Fibroblast of lung (primary cell): ENCODE measurements at regions not wholly inside any gene's neighbourhood (a gene's known extent, or its start where the extent isn't known, plus 50 kb on each side); places are given as distances from the start of the nearest gene placed in this dataset.

Source experiments
- DNase-seq, 2 donors: peaks; one replicate each; pipeline versions ENCODE4 v3.0.0 to v3.0.0-alpha.2; 2010; ENCODE audit warnings: low read depth in 2 of 2
- H2AFZ ChIP-seq: 2 replicates; pipeline ENCODE4 v1.5.1; 2012; ENCODE audit warnings: low read length, control low read depth, inconsistent platforms
- H3K27ac ChIP-seq: 2 replicates; pipeline ENCODE4 v1.5.1; 2011; ENCODE audit warnings: low read length, control low read depth; ENCODE audit not compliant: insufficient read depth
- H3K27me3 ChIP-seq: 2 replicates; pipeline ENCODE4 v1.5.1; 2011; ENCODE audit warnings: mild to moderate bottlenecking, low read length; ENCODE audit not compliant: control insufficient read depth, insufficient read depth
- H3K36me3 ChIP-seq: 2 replicates; pipeline ENCODE4 v1.5.1; 2011; ENCODE audit warnings: low read length; ENCODE audit not compliant: control insufficient read depth, insufficient read depth
- H3K4me1 ChIP-seq: 2 replicates; pipeline ENCODE4 v1.5.1; 2011; ENCODE audit warnings: low read length; ENCODE audit not compliant: control insufficient read depth, insufficient read depth; ENCODE audit errors: extremely low read depth
- H3K4me2 ChIP-seq: 2 replicates; pipeline ENCODE4 v1.5.1; 2011; ENCODE audit warnings: low read length, control low read depth; ENCODE audit not compliant: insufficient read depth; ENCODE audit errors: extremely low read depth
- H3K4me3 ChIP-seq, 4 experiments: fragments of 200-600 bp in 1 of 4; sonication (generic) in 1 of 4; replicated peaks in 1 of 4; 2 replicates each; pipeline ENCODE4 v1.5.1; 2011 to 2016; ENCODE audit warnings: low read length in 4 of 4, low read depth in 3 of 4, mild to moderate bottlenecking in 3 of 4, control low read depth in 2 of 4, inconsistent platforms in 1 of 4, mixed read lengths in 1 of 4; ENCODE audit not compliant: insufficient read depth in 1 of 4; ENCODE audit errors: control extremely low read depth in 1 of 4
- H3K79me2 ChIP-seq: 2 replicates; pipeline ENCODE4 v1.5.1; 2012; ENCODE audit warnings: mild to moderate bottlenecking, low read length, inconsistent platforms; ENCODE audit not compliant: control insufficient read depth, insufficient read depth
- H3K9ac ChIP-seq: 2 replicates; pipeline ENCODE4 v1.5.1; 2011; ENCODE audit warnings: mild to moderate bottlenecking, low read length, control low read depth; ENCODE audit not compliant: insufficient read depth
- H3K9me3 ChIP-seq: 2 replicates; pipeline ENCODE4 v1.5.1; 2012; ENCODE audit warnings: low read depth, low read length; ENCODE audit not compliant: control insufficient read depth, insufficient read depth
- H4K20me1 ChIP-seq: 2 replicates; pipeline ENCODE4 v1.5.1; 2011; ENCODE audit warnings: low read length; ENCODE audit not compliant: control insufficient read depth, insufficient read depth; ENCODE audit errors: extremely low read depth
- EZH2 ChIP-seq: IDR thresholded peaks from 2 replicates; pipeline ENCODE4 v1.5.1; 2012; ENCODE audit warnings: low read length, control low read depth, mild to moderate bottlenecking; ENCODE audit errors: missing control alignments
- TF ChIP-seq, protein P1 (sequence below), 2 donors: IDR thresholded peaks in 1 of 2; conservative IDR thresholded peaks in 1 of 2; 1 replicate in 1 of 2; 2 replicates in 1 of 2; pipeline ENCODE4 v1.5.1; 2011 to 2012; ENCODE audit warnings: low read length in 2 of 2, control low read depth in 1 of 2, inconsistent platforms in 1 of 2, low read depth in 1 of 2, mild to moderate bottlenecking in 1 of 2

DNA sequence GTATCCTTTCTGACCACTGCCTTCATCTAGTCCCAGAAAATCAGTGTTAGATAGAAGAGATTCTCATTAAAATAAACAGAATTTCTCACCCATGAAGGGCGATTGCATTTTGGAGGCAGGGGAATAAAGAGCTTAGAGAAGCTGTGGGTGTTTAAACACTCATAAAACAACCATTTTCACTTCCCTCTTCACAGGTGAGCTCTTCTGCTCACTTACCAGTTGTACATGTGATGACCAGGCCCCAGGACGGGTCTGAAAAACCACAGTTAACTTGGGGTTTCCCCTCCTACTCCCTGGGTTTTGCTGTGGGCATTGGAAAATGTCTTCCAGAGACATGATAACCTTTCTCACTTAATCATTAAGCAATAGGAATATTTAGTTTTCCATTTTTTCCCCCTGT is 411.6 kb upstream of the DPP6 start:
- no peak overlapping the region for H3K27ac ChIP-seq
- H3K9me3 ChIP-seq: no peaks in the 10 kb centered on the region
- H3K4me2 ChIP-seq: no peak overlapping the region
- no peak for DNase-seq
- H4K20me1 ChIP-seq: no peaks in the 10 kb centered on the region
- no peak overlapping the region for H3K4me3 ChIP-seq
- H2AFZ ChIP-seq: no peak overlapping the region
- H3K9ac ChIP-seq: no peak overlapping the region
- H3K36me3 ChIP-seq: no peaks in the 10 kb centered on the region
- H3K79me2 ChIP-seq: no peaks in the 10 kb centered on the region
- H3K27me3 ChIP-seq: no peaks in the 10 kb centered on the region
- TF ChIP-seq EZH2: no peak
- TF ChIP-seq, protein P1, sequence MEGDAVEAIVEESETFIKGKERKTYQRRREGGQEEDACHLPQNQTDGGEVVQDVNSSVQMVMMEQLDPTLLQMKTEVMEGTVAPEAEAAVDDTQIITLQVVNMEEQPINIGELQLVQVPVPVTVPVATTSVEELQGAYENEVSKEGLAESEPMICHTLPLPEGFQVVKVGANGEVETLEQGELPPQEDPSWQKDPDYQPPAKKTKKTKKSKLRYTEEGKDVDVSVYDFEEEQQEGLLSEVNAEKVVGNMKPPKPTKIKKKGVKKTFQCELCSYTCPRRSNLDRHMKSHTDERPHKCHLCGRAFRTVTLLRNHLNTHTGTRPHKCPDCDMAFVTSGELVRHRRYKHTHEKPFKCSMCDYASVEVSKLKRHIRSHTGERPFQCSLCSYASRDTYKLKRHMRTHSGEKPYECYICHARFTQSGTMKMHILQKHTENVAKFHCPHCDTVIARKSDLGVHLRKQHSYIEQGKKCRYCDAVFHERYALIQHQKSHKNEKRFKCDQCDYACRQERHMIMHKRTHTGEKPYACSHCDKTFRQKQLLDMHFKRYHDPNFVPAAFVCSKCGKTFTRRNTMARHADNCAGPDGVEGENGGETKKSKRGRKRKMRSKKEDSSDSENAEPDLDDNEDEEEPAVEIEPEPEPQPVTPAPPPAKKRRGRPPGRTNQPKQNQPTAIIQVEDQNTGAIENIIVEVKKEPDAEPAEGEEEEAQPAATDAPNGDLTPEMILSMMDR (conservative IDR thresholded peaks at IDR 0.05 in 1 of 2, IDR thresholded peaks at IDR 0.05 in 1 of 2; ENCODE audit: low read depth in 1 of 2, low read length in 2 of 2): no peak
- no peaks in the 10 kb centered on the region for H3K4me1 ChIP-seq

DNA sequence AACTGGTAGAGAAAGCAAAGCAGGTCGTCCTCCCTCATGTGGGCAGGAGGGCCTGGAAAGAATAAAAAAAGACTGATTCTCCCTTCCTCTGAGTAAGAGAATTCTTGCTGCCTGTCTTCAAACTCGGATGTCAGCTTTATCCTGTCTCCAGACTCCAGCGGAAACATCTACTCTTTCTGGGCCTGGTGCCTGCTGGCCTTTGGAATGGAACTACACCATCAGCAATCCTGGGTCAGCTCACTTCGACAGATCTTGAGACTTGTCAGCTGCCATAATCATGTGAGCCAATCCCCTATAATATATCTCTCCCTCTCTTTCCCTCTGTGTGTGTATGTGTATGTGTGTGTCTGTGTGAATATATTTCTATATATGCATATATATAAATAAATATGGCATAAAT is 411.0 kb upstream of the DPP6 start:
- H4K20me1 ChIP-seq: no peaks in the 10 kb centered on the region
- no peaks in the 10 kb centered on the region for H3K4me1 ChIP-seq
- H2AFZ ChIP-seq: no peak overlapping the region
- no peak overlapping the region for H3K4me2 ChIP-seq
- no peaks in the 10 kb centered on the region for H3K79me2 ChIP-seq
- no peak overlapping the region for H3K27ac ChIP-seq
- no peaks in the 10 kb centered on the region for H3K9me3 ChIP-seq
- H3K9ac ChIP-seq: no peak overlapping the region
- no peaks in the 10 kb centered on the region for H3K27me3 ChIP-seq
- H3K36me3 ChIP-seq: no peaks in the 10 kb centered on the region
- H3K4me3 ChIP-seq: no peak overlapping the region
- TF ChIP-seq EZH2: no peak
- TF ChIP-seq, protein P1 (conservative IDR thresholded peaks at IDR 0.05 in 1 of 2, IDR thresholded peaks at IDR 0.05 in 1 of 2; ENCODE audit: low read depth in 1 of 2, low read length in 2 of 2): no peak
- DNase-seq: no peak

DNA sequence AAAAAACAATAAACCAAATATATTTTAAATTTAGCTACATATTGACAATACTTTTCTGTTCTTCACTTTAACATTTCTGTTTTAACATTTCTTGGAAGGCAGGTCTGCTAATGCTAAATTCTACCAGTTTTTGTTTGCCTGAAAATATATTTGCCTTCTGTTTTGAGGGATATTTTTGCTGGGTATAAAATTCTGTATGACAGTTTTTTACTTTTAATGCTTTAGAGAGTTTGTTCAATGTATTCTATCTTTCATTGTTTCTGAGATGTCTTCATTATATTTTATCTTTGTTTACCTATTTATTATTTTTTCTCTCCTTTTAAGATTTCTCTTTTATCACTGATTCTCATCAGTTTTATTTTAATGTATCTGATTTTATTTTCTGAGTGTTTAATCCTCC is 409.2 kb upstream of the DPP6 start:
- H3K9ac ChIP-seq: no peak overlapping the region
- no peak overlapping the region for H3K4me3 ChIP-seq
- no peaks in the 10 kb centered on the region for H4K20me1 ChIP-seq
- H3K79me2 ChIP-seq: no peaks in the 10 kb centered on the region
- H3K4me1 ChIP-seq: no peaks in the 10 kb centered on the region
- H3K27me3 ChIP-seq: no peaks in the 10 kb centered on the region
- H2AFZ ChIP-seq: no peak overlapping the region
- TF ChIP-seq EZH2: no peak
- TF ChIP-seq, protein P1 (conservative IDR thresholded peaks at IDR 0.05 in 1 of 2, IDR thresholded peaks at IDR 0.05 in 1 of 2; ENCODE audit: low read depth in 1 of 2, low read length in 2 of 2): no peak
- no peaks in the 10 kb centered on the region for H3K36me3 ChIP-seq
- H3K4me2 ChIP-seq: no peak overlapping the region
- no peak overlapping the region for H3K27ac ChIP-seq
- no peak for DNase-seq
- no peaks in the 10 kb centered on the region for H3K9me3 ChIP-seq
